SK-N-SH (cell line): ENCODE measurements at regions not wholly inside any gene's neighbourhood (a gene's known extent, or its start where the extent isn't known, plus 50 kb on each side); places are given as distances from the start of the nearest gene placed in this dataset.

Experiments
- CTCF ChIA-PET: fragments of 300-600, 350-600 bp; formaldehyde crosslinking; extraction: SDS; loops from one replicate; lab custom pipeline; 2021; lab: Yijun Ruan, JAX
- POLR2A ChIA-PET: fragments of 350-600 bp; sonication (Branson Sonifier 250); formaldehyde crosslinking; extraction: SDS; loops from one replicate; lab custom pipeline; 2020; ENCODE audit warnings: antibody characterized with exemption, inconsistent platforms; lab: Yijun Ruan, JAX
- DNase-seq: peaks from one replicate; pipeline ENCODE4 v3.0.0; 2012
- H2AFZ ChIP-seq: fragments of 200-600 bp; sonication (generic); 2 replicates; pipeline ENCODE4 v1.8.1; 2016; ENCODE audit warnings: antibody characterized with exemption, mild to moderate bottlenecking, low read depth
- H3F3A ChIP-seq: fragments of 200-600 bp; sonication (generic); replicated peaks from 2 replicates; pipeline ENCODE3; 2016; ENCODE audit warnings: antibody characterized with exemption, mild to moderate bottlenecking; ENCODE audit not compliant: insufficient read depth
- H3K27ac ChIP-seq, 2 experiments: fragments of 200-500 bp in 1 of 2; fragments of 200-600 bp in 1 of 2; sonication (Bioruptor generic) in 1 of 2; sonication (generic), shearing (Covaris generic) in 1 of 2; 2 replicates each; pipeline versions ENCODE4 v1.5.1 to v1.6.1; 2014 to 2016; ENCODE audit warnings: low read depth in 2 of 2, inconsistent platforms in 1 of 2, low read length in 1 of 2, mild to moderate bottlenecking in 1 of 2, mixed read lengths in 1 of 2
- H3K27me3 ChIP-seq: fragments of 200-600 bp; sonication (generic), shearing (Covaris generic); 2 replicates; pipeline ENCODE4 v1.6.1; 2016; ENCODE audit warnings: mixed run types; ENCODE audit not compliant: insufficient read depth
- H3K36me3 ChIP-seq, 2 experiments: fragments of 200-500 bp in 1 of 2; fragments of 200-600 bp in 1 of 2; sonication (Bioruptor generic) in 1 of 2; sonication (generic) in 1 of 2; replicated peaks in 1 of 2; 2 replicates each; pipeline versions ENCODE3 to v1.5.1; 2014 to 2016; ENCODE audit warnings: low read length in 1 of 2, mild to moderate bottlenecking in 1 of 2; ENCODE audit not compliant: insufficient read depth in 2 of 2, control insufficient read depth in 1 of 2
- H3K4me1 ChIP-seq, 2 experiments: fragments of 200-500 bp in 1 of 2; fragments of 200-600 bp in 1 of 2; sonication (Bioruptor generic) in 1 of 2; sonication (generic), shearing (Covaris generic) in 1 of 2; 2 replicates each; pipeline versions ENCODE4 v1.5.1 to v1.6.1; 2014 to 2016; ENCODE audit warnings: low read depth in 1 of 2, low read length in 1 of 2, mixed run types in 1 of 2; ENCODE audit not compliant: insufficient read depth in 2 of 2, control insufficient read depth in 1 of 2
- H3K4me2 ChIP-seq: fragments of 200-600 bp; sonication (generic), shearing (Covaris generic); 2 replicates; pipeline ENCODE4 v1.6.1; 2017; ENCODE audit warnings: mixed run types
- H3K4me3 ChIP-seq, 2 experiments: fragments of 200-500 bp in 1 of 2; fragments of 200-600 bp in 1 of 2; sonication (Bioruptor generic) in 1 of 2; sonication (generic), shearing (Covaris generic) in 1 of 2; 2 replicates each; pipeline versions ENCODE4 v1.5.1 to v1.8.1; 2014 to 2016; ENCODE audit warnings: low read depth in 2 of 2, inconsistent platforms in 1 of 2, low read length in 1 of 2, mild to moderate bottlenecking in 1 of 2, mixed read lengths in 1 of 2, moderate library complexity in 1 of 2
- H3K79me2 ChIP-seq: fragments of 200-600 bp; sonication (generic); 2 replicates; pipeline ENCODE4 v1.8.1; 2017; ENCODE audit warnings: mild to moderate bottlenecking; ENCODE audit not compliant: insufficient read depth
- H3K9ac ChIP-seq: fragments of 200-600 bp; sonication (generic); 2 replicates; pipeline ENCODE4 v1.6.1; 2017; ENCODE audit warnings: mixed run types
- H3K9me2 ChIP-seq: fragments of 200-600 bp; sonication (generic); 2 replicates; pipeline ENCODE4 v1.6.1; 2017; ENCODE audit warnings: mixed run types
- H3K9me3 ChIP-seq: fragments of 200-600 bp; sonication (generic); 2 replicates; pipeline ENCODE4 v1.6.1; 2017; ENCODE audit warnings: mixed run types, mild to moderate bottlenecking, moderate library complexity
- H4K20me1 ChIP-seq: fragments of 200-600 bp; sonication (generic); 2 replicates; pipeline ENCODE4 v1.6.1; 2017; ENCODE audit warnings: mild to moderate bottlenecking, mixed run types; ENCODE audit not compliant: insufficient read depth
- EP300 ChIP-seq, 2 experiments: IDR thresholded peaks; 2 replicates each; pipeline versions ENCODE4 v1.4.0 to v1.6.1; 2012; ENCODE audit warnings: borderline replicate concordance in 1 of 2, low read depth in 1 of 2, low read length in 1 of 2
- EZH2phosphoT487 ChIP-seq: fragments of 200-600 bp; sonication (generic); IDR thresholded peaks from 2 replicates; pipeline ENCODE4 v1.6.1; 2017; ENCODE audit warnings: low read depth, mixed run types, mild to moderate bottlenecking, antibody characterized with exemption, moderate library complexity, borderline replicate concordance
- FOSL2 ChIP-seq: IDR thresholded peaks from 2 replicates; pipeline ENCODE4 v1.4.0; 2012; ENCODE audit warnings: low read depth, mild to moderate bottlenecking, moderate library complexity, borderline replicate concordance
- GABPA ChIP-seq: IDR thresholded peaks from 2 replicates; pipeline ENCODE4 v1.4.0; 2012; ENCODE audit warnings: low read depth, mild to moderate bottlenecking
- JUND ChIP-seq: IDR thresholded peaks from 2 replicates; pipeline ENCODE4 v1.4.0; 2012
- MAX ChIP-seq: IDR thresholded peaks from 2 replicates; pipeline ENCODE4 v1.4.0; 2012; ENCODE audit warnings: low read depth
- TAF1 ChIP-seq: IDR thresholded peaks from 2 replicates; pipeline ENCODE4 v1.6.1; 2012; ENCODE audit warnings: low read depth, mild to moderate bottlenecking, low read length, moderate library complexity, borderline replicate concordance
- TCF12 ChIP-seq: IDR thresholded peaks from 2 replicates; pipeline ENCODE4 v1.4.0; 2012
- WGBS: methylation state at CpG from one replicate; pipeline ENCODE4 v1.1.6; 2017; ENCODE audit warnings: low lambda C conversion rate; 5-methylcytosine and 5-hydroxymethylcytosine counted together
- TF ChIP-seq, protein P1 (sequence below): IDR thresholded peaks from 2 replicates; pipeline ENCODE4 v1.6.1; 2012; ENCODE audit warnings: mild to moderate bottlenecking, low read depth, low read length, moderate library complexity

DNA sequence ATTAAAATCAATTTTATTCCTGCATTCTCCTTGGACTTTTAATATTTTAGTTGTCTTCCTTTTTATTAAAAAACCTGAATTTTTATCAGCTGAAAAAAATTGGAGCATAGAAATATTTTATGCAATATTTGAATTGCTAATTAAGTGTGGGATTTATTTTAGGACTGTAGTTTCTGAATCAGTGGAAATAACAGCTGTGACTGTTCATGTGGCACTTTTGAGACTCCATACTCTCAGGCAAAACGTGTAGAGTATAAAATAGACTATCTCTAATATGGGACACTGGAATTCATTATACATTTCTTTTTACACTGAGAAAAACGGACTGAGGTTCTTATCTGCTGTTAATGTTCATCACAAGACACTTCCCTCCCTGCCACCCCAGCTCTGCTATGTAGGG lies 558.3 kb upstream of the TPK1 start:
- CTCF ChIA-PET: no interaction called here
- no peaks in the 10 kb centered on the region for H3F3A ChIP-seq
- TF ChIP-seq FOSL2: no peak
- TF ChIP-seq GABPA: no peak
- no peak for TF ChIP-seq TAF1
- TF ChIP-seq, all 33 proteins: peak for 0
- no peaks in the 10 kb centered on the region for H3K27me3 ChIP-seq
- no peak overlapping the region for H3K4me2 ChIP-seq
- no peaks in the 10 kb centered on the region for H3K79me2 ChIP-seq
- H2AFZ ChIP-seq: no peak overlapping the region
- no peaks in the 10 kb centered on the region for H4K20me1 ChIP-seq
- WGBS: 0% methylated on average over 2 of the region's 2 CpGs
- H3K9me3 ChIP-seq: 0 out of 2 replicates have a peak, but pooled peaks cover 3% of the 10 kb centered on the region
- H3K4me3 ChIP-seq: no peak overlapping the region
- no peak for DNase-seq
- H3K27ac ChIP-seq: no peak overlapping the region
- no peaks in the 10 kb centered on the region; the same call in 1 of the 2 replicates for H3K9me2 ChIP-seq
- POLR2A ChIA-PET: no interaction called here
- H3K9ac ChIP-seq: no peak overlapping the region
- H3K36me3 ChIP-seq: no peaks in the 10 kb centered on the region
- H3K4me1 ChIP-seq: no peaks in the 10 kb centered on the region

- CTCF ChIA-PET: no interaction called here
- Histone ChIP-seq H4K20me1 (no peaks in the 10 kb centered on the region), H3K27ac (no peak overlapping the region), H3K9ac (no peak overlapping the region), H3K36me3 (no peaks in the 10 kb centered on the region), H2AFZ (no peak overlapping the region), H3K4me2 (no peak overlapping the region), H3K9me3 (peaks cover 8% of the 10 kb centered on the region; the same call in 1 of the 2 replicates), H3F3A (no peaks in the 10 kb centered on the region), H3K79me2 (no peaks in the 10 kb centered on the region), H3K4me3 (no peak overlapping the region), H3K9me2 (no peaks in the 10 kb centered on the region), H3K4me1 (no peaks in the 10 kb centered on the region), H3K27me3 (no peaks in the 10 kb centered on the region)
- TF ChIP-seq GABPA: no peak
- no peak for DNase-seq
- WGBS: 2% methylated on average over 1 of the region's 1 CpG
- POLR2A ChIA-PET: no interaction called here
These were observed 546.9 kb upstream of the TPK1 start for GRCh38 chr7:145382762-145383161.

- no peak overlapping the region for H3K4me2 ChIP-seq
- no peak overlapping the region for H3K4me3 ChIP-seq
- H3K27ac ChIP-seq: no peak overlapping the region
- H3F3A ChIP-seq: no peaks in the 10 kb centered on the region
- ChIA-PET POLR2A (no interaction called here), CTCF (interaction anchor here (1.9 kb wide), 1 partner anchor 17 kb away, joined by 6 read pairs; no protein-coding TSS in a partner anchor)
- H3K27me3 ChIP-seq: no peaks in the 10 kb centered on the region
- H4K20me1 ChIP-seq: no peaks in the 10 kb centered on the region
- no peak overlapping the region for H2AFZ ChIP-seq
- peaks cover 4% of the 10 kb centered on the region; the same call in 1 of the 2 replicates for H3K9me3 ChIP-seq
- no peaks in the 10 kb centered on the region for H3K79me2 ChIP-seq
- H3K9me2 ChIP-seq: no peaks in the 10 kb centered on the region
- TF ChIP-seq MAX: no peak
- TF ChIP-seq TAF1: no peak
- TF ChIP-seq TCF12: no peak
- TF ChIP-seq EP300 (IDR thresholded peaks at IDR 0.05; ENCODE audit: borderline replicate concordance in 1 of 2, low read depth in 1 of 2, low read length in 1 of 2): no peak
- TF ChIP-seq, protein P1, sequence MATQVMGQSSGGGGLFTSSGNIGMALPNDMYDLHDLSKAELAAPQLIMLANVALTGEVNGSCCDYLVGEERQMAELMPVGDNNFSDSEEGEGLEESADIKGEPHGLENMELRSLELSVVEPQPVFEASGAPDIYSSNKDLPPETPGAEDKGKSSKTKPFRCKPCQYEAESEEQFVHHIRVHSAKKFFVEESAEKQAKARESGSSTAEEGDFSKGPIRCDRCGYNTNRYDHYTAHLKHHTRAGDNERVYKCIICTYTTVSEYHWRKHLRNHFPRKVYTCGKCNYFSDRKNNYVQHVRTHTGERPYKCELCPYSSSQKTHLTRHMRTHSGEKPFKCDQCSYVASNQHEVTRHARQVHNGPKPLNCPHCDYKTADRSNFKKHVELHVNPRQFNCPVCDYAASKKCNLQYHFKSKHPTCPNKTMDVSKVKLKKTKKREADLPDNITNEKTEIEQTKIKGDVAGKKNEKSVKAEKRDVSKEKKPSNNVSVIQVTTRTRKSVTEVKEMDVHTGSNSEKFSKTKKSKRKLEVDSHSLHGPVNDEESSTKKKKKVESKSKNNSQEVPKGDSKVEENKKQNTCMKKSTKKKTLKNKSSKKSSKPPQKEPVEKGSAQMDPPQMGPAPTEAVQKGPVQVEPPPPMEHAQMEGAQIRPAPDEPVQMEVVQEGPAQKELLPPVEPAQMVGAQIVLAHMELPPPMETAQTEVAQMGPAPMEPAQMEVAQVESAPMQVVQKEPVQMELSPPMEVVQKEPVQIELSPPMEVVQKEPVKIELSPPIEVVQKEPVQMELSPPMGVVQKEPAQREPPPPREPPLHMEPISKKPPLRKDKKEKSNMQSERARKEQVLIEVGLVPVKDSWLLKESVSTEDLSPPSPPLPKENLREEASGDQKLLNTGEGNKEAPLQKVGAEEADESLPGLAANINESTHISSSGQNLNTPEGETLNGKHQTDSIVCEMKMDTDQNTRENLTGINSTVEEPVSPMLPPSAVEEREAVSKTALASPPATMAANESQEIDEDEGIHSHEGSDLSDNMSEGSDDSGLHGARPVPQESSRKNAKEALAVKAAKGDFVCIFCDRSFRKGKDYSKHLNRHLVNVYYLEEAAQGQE: no peak
- TF ChIP-seq JUND: no peak
- no peak for TF ChIP-seq EZH2phosphoT487
- TF ChIP-seq, all 33 proteins: peak for 0
- no peak for DNase-seq
- H3K4me1 ChIP-seq: no peaks in the 10 kb centered on the region
- H3K36me3 ChIP-seq: no peaks in the 10 kb centered on the region
- 1% methylated on average over 2 of the region's 2 CpGs for WGBS
- no peak overlapping the region for H3K9ac ChIP-seq
These were observed 542.3 kb upstream of the TPK1 start for GRCh38 chr7:145378197-145378596.
